DMS 273 (cell line): ENCODE measurements at regions not wholly inside any gene's neighbourhood (a gene's known extent, or its start where the extent isn't known, plus 50 kb on each side); places are given as distances from the start of the nearest gene placed in this dataset.
"Not testable (repeated sequence)": the region's sequence is repeated elsewhere in the genome, so short reads cannot be mapped to it uniquely, and the experiment has no call there.

Source experiments
- DNase-seq: peaks from one replicate; lab custom pipeline; 2025; ENCODE audit not compliant: unreplicated experiment; lab: John Stamatoyannopoulos, UW

DNA sequence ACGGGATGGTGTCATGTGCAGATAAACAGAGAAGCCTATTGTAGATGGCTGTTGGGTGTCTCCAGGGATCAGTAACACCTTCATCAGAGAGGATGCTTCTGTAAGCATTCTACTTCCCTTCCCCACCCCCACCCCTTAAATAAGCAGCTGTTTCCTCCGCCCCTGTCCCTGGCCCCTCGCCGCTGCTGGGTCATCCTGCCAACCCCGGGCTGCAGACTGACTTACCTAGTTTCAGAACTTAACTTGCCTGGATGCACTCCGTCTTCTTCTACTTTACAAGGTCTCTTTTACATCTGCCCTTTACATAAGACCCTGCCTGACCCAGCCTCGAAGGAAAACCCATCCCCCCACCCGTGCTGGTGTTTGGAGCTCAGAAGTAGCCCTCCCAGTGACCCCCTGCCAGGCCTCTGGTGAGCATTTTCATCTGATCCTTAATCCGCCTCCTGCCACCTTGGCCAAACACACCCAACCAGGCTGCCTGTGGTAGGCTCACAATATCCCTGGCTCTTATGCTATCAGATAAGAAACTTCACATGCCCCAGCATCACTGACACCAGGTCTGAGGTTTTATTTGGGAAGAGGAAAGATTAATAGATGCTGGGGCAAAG, 103.0 kb upstream of the HES1 start:
- no peak for DNase-seq

DNA sequence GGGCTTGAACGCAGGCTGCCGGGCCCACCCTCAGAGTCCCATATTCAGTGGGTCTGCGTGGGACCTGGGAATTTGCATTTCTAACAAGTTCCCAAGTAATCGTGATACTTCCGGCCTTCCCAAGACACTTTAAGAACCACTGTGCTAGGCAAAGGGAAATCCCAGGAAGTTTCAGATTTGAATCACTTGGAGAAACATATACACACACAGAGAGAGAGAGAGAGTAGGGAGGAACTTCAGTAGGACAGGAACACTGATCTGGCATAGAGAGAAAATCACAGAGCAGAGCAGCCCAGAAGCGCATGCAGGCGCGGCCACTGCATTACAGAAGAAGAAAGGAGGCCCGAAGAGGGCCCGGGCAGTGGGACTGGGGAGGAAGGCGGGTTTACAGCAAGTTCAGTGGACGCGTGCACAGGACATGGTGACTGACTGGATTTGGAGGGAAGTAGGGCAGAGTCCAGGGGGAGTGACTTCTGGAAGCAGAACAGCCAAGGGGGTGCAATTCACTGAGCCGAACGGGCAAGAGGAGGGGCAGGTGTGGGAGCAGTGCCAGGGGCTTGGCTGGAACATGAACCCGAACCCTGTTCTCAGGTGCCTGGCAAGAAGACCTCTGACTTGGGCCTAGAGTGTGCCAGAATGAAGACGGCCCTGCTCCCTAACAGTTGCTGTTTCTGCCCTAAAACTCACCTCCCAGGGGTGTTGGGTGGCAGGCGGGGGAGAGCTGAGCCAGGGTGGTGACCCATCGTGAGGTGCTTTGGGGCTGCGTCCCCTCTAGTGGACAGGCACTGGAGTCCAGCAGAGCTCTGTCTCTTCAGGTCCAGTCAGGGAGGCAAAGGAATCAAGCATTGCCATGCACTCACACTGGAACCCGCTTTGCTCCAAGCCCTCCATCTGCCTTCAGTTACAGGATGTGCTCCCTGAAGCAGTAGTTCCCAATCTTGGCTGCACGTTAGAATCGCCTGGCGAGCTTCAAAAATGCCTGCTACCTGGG, 101.3 kb upstream of the HES1 start:
- no peak for DNase-seq

DNA sequence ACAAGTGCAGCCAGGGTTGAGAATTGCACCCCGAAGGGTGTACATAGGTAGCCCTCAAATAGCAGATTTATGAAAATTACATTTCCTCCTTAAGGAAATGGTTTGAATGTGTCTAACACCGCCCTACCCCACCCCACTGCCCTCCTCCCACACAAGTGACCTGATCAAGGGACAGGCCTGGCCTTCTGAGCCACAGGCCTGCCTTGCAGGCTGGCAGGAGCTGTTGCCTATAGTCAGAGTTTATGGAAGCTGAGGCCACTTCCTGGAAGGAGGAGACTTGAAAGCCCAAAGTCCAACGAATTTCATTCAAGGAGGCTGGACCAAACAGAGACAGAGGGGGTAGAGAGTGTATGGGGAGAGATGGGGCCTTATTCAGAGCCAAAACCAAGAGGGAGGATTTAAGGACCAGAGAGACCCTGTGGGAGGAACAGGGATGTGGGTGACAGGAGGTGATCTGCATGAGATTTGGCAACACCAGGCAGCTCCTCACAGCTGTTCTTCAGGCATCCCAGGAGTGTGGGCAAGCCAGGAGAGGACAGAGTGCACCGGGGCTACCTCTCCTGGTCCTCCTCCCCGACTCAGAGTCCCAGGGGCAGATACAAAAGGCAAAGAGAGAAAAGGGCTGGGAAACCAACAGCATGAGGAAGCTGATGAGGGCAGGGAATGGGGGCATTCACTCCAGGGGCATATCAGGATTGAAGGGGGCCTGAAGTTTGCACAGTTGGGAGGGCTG, 100.4 kb upstream of the HES1 start:
- no peak for DNase-seq

DNA sequence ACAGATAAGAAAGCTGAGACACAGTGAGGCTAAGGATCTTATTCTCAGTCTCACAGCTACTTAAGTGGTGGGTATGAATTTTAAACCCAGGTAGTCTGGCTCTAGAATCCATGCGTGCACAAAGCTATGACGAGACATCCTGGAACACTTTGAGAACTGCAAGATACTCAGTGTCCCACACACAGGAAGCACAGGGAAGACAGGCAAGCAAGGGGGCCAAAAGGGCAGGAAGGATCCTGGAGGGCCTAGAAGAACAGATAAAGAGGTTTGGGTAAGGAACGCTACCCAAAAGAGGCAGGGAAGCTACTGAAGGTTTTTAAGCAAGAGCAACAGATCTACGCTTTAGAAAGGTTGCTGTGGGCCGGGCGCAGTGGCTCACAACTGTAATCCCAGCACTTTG, 99.1 kb upstream of the HES1 start:
- DNase-seq = no peak

DNA sequence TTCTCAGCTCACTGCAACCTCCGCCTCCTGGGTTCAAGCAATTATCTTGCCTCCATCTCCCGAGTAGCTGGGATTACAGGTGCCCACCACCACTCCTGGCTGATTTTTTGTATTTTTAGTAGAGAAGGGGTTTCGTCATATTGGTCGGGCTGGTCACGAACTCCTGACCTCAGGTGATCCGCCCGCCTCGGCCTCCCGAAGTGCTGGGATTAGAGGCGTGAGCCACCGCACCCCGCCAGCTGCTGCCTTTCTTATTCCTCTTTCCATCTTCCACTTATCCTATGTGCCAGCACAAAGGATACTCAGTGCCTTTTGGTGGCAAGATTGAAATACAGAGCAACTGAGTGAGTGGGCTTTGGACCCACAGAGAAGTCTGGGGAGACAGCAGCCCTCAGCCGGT, 97.6 kb upstream of the HES1 start:
- DNase-seq = not testable (repeated sequence)

DNA sequence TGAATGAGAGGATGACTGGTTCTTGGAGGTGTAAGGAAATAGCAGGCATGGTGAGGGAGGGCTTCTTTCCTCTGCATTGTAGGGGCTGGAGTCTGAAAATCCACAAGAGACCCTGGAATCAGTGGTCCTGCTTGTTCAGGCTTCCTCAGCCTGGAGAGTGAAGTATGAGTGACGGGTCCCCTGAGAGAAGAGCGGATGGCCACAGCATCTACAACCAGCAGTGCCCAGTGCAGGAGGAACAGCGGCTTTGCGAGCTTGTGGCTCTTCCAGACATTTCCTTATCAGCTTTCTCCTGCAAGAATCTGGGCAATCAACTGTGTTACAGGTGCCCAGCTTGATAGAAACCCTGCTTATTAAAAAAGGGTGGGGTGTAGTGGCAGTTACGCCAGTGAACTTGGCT, 97.0 kb upstream of the HES1 start:
- DNase-seq = no peak

DNA sequence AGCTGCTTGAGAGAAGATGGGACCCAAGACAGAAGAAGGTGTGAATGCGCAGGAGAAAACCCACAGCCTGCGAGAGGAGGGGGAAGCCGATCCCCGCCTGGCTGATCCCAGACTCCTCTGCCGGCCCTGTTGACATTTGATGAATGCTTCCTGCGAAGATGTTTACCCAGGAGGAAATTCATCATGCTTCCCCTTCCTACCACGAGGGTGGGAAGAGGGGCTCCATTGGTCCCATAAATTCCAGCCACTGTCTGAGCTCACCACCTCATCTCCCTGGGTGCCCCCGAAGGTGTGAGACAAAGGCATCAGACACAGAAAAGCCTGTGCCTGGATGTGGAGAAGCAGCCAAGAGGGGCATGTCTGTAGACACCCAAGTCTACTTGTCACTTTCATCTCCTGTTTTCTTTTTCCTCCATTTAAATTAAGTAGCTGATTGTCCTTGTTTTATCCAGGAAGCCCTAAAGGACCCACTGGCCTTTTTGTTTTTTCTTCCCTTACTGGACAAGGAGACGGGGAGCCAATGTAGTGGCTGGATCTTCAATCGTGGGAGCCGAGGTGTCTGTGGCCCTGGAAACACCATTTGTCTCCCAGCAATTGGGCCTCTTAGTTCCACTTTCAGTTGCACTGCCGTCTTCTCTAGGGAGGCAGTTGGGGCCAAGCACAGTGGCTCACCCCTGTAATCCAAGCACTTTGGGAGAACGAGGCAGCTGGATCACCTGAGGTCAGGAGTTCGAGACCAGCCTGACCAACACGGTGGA, 95.3 kb upstream of the HES1 start:
- no peak for DNase-seq

DNA sequence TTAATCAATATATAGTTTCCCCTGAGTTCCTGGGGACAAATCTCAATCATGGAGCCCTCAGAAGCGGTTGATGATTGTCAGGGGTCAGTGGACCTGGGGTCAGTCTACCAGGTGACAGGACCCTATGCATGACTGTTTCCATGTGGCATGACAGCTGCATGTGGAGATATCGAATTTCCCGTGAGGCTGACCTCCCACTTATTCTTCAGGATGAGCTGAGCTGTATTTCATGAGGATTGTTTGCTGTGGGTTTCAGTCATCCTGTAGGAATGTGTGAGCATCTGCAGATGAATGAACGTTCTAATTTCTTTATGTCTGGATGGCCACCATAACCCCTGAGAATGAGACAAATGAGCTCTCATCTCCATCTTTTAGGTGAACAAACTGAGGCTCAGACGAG, 93.0 kb upstream of the HES1 start:
- DNase-seq = no peak

DNA sequence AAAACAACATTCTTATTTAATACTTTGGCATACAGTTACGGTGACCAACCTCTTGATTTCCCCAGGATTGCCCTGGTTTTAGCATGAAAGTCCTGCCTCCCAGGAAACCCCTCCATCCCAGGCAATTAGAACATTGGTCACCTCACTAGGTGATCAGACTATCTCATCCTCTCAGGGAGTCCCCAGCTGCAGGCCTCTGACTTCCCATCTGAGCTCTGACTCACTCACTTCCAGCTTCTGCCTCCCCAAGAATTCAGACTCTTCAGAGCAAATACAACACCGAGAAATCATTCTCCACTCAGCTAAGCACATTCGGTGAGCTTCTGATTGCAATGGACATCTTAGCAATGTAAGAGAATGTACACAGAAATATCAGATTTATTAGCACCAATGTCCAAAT, 92.4 kb upstream of the HES1 start:
- no peak for DNase-seq

DNA sequence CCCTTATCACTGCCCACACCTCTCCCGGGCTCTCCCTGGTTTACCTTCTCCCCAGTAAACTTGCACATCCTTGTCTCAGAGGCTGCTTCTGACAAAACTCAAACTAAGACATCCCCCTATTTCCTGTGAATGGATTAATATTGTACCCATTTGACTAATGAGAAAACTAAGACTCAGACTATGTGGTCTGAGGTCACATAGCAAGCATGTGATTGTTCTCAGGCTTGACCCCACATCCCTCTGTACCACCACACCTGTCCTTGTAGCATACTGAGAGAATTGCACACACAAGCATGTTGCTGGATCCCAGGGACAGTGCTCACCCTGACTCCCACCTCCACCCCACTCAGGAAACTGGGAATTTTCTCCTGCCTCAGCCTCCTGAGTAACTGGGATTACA, 90.7 kb upstream of the HES1 start:
- no peak for DNase-seq

DNA sequence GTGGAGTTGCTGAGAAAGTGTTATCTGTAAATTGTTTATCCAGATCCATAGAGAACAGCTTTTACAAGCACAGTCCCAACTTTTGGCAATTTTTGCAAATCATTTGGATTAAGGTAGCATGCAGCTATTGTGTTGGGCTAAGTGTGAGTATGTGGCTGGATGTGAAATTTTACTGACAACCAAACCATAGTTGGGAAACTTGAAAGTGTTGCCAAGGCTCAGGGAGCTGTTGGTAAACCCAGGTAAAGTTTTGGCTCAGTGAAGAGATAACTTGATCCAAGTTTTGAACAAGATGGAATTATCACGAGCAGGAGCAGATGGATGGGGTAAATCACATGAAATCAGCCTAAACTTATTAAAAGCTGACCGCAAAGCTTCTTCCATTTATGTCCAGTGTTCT, 90.0 kb upstream of the HES1 start:
- DNase-seq = no peak

DNA sequence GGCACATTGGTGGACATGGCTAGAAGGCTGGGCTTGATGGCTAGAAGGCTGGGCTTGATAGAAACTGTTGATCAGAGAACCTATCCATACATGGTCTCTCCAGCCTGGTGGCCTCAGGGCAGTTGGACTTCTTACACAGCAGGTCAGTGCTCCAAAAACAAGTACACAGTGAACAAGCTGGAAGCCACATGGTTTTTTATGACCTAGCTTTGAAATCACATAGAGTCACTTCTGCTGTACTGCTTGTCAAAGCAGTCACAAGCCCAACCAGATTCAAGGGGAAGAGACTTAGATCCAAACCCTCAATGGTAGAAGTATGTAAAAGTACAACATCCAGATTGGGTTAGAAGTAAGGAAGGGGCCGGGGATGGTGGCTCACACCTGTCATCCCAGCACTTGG, 89.4 kb upstream of the HES1 start:
- DNase-seq = no peak

DNA sequence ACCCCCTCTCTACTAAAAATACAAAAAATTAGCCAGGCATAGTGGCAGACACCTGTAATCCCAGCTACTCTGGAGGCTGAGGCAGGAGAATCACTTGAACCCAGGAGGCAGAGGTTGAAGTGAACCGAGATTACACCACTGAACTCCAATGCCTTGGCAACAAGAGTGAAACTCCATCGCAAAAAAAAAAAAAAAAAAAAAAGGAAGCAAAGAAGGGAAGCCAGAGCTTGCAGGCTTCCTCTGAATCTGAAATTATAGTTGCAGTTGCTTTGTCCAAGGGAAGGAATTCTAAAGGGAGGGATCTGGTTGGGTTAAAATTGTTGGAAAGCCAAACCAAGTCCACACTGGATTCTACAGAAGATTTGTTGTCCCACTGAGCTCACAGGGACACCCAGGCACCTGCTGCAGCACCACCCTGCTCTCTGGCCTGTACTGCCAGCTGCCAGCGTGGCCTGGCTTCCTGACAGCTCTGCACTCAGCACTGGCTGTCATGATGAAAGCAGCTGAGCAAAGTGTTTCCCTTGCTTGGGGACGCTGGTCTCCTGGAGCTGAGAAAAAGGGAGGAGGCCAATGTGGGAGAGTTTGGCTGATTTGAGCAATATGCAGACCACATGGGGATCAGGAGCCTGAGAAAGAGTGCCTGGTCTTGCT, 88.8 kb upstream of the HES1 start:
- peak; percentile 53 for DNase-seq

DNA sequence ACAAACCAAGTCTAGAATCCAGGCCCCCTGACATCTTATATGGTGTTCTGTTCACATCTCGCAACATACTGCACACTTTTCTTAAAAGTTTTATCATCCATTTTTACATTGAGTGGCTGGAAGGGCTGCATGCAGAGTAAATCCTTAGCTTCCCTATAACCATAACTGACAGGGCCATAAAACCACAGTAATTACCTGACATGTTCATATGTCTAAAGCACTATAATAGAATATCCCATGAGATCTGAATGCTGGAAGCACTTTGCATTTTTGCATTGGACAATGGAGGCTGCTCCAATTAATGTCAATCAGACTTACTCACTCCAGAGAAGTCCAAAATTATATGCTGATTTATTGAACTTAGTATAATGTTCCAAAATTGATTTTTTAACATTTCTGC, 86.6 kb upstream of the HES1 start:
- DNase-seq = no peak

DNA sequence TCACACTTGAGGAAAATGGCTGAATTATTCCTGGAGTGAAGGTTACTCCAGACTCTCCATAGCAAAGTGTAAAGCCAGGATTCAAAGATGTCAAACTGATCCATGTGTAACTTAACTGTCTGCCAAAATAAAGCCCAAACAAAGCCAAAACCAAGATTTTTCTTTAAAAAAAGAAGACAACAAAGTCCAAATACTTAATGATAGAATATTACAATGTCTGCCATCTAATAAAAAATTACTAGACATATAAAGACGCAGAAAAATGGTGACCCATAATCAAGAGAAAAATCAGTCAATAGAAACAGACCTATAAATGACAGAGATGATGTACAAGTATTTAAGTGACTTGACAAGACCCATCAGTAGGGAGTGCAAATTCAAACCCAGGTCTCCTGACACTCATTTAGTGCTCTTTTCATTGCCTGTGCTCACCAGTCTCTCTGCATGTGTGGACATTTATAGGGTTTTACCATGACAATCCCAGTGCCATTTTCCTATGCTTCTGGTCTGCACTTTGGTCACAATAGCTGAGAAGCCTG, 85.1 kb upstream of the HES1 start:
- DNase-seq = no peak

DNA sequence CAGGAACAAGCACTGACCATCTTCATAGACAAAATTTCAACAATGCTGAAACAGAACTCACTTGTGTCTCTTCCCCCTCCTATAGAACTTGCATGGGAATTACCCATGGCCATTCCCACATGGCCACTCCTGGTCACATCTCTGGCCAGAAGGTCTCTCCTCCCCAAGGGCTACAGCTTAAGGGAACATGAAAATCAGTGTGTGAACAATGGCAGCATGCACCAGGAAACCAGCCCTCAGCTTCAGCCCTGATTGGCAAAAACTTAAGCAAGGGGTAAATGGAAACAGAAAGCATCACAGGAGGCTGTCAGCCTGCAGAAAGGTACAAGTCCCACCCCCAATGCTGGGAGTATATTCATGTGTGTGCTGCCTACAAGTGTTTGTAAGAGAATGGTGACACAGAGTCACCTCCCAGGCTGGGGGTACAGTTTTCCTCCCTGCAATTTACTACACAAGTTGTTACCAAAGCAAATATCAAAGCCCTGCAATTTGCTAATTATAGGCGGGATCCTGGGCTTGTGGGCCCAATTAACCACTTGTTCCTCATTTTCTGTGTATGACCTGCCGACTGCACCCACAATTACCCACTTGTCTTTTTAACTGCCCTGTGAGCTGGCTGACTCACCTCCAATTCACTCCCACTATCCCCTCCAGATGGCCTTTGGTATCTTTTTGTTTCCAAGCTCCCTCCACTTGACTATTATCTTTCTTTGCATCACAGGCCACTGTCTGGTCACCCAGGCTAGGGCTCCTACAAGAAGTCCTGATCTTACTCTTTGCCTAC, 84.4 kb upstream of the HES1 start:
- DNase-seq = no peak

DNA sequence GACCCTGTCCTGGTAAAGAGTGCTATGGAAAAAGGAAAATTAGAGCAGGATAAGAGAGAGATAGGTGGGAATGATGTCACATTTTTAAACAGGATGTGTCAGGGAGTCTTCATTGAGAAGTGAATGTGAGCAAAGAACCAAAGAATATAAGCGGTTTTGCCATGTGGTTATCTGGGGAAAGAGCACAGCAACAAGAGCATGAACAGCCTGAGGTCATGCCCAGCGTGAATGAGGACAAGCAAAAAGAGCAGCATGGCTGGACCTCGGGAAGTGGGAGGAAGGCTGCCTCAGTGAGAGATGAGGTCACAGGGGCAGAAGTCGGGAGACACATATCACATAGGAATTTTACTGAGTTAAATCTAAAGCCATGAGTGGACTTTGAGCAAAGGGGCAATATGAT, 82.8 kb upstream of the HES1 start:
- no peak for DNase-seq

DNA sequence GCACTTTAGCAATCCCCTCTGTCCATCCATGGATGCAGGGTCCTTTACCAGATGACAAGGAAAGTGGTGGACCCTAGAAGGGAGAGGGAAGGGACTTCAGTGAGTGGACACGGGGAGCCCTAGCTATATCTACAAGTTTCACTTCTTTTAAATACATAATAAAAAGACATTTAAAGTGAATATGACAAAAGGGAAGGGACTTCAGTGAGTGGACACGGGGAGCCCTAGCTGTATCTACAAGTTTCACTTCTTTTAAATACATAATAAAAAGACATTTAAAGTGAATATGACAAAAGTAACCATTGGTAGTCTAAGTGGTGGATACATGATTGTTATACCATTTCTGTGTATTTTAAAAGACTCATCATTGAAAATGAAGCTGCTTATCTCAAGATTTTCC, 81.9 kb upstream of the HES1 start:
- no peak for DNase-seq

DNA sequence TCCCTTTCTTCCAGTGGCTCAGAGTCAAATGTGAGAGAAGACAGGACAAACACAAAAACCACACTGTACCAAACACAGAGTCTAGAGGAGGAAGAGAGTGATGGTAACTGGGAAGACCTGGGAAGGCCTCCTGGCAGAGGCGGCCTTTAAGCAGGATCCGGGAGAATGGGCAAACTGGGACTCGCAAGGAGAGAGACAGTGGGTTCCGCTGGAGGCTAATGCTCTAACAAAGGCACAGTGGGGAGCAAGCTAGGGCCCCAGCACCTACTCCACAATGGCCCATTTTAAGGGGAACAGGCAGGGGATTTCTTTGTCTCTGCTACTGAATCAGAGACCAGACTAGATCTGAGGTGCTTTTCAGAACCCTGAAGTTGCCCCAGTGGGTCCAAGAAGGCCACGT, 81.4 kb upstream of the HES1 start:
- no peak for DNase-seq

DNA sequence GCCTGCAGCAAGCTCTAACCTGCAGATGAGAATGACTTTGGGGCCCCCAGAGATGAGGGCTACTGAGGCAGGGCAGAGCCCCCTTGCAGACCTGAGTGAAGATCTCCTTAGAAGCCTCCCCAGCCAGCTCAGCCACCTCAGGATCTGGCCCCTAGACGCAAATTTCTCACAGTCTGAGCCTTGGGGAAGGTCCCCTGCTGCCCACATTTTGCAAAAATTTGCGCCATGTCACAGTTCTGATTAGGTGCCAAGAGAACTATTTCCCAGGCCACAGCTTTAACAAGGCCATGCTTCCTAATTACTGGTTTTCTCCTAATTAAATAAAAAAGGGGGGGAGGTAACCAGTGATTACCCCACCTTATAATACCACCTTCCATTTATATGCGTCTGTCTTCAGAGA, 81.0 kb upstream of the HES1 start:
- DNase-seq = no peak
